Activated CD4-positive, alpha-beta T cell treated with anti-CD3 and anti-CD28 coated beads, Interleukin-10, Interleukin-2, amounts not matched to agents 100 ng/mL and 50 ng/mL, durations not matched to agents 16 hours and 8 hours (primary cell): ENCODE measurements at regions not wholly inside any gene's neighbourhood (a gene's known extent, or its start where the extent isn't known, plus 50 kb on each side); places are given as distances from the start of the nearest gene placed in this dataset.

Experiments used
- DNase-seq: peaks from one replicate; pipeline ENCODE4 v3.0.0-alpha.2; 2020

DNA sequence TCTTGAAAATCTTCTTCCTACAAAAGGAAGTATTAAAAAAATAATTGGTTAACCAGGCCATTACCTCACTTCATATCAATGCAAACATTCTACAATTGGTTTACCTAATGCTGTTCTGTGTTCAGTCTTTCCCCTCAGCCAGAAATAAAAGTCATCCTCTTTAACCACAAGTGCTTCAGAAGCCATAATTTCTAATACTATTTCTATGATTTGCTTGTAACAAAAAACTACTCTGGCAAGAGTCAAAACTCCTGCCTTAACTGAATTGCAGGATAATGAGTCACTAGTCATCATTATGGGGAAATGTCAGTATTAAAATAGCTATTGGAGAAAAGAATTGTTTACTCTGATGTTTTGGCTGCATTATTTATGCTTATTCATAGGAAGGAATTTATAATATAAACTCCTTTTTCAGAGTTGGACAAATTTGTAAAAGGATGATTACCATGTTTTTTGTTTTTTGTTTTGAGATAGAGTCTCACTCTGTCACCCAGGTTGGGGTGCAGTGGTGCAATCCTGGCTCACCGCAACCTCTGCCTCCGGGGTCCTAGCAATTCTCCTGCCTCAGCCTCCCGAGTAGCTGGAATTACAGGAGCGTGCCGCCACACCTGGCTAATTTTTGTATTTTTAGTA is 55.5 kb upstream of the ODAD2 start:
- DNase-seq = no peak

DNA sequence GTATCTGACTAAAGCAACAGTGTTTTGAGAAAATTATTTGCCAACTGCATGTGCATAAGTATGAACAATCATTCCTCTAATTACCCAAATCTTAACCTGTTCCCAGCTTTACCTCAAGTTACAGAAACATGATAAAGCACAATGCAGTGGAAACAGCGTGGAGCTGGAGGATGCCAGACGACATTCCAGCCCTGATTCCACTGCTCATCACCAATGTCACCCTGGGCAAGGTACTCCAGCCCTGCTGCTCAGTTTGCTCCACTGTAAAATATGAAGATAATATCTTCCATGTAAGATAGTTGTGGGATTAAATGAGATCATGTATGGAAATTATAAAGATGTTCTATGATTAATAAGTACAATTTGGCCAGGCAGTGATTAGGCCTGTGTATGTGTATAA is 50.4 kb upstream of the ODAD2 start:
- DNase-seq = no peak
